Uterus (tissue), 3 donors: ENCODE measurements at regions not wholly inside any gene's neighbourhood (a gene's known extent, or its start where the extent isn't known, plus 50 kb on each side); places are given as distances from the start of the nearest gene placed in this dataset.

Source experiments
- DNase-seq, 2 donors: peaks; one replicate each; pipeline ENCODE4 v3.0.0-alpha.2; 2019 to 2020
- H3K27ac ChIP-seq, 2 donors: fragments of 200-600 bp; sonication (generic); 1 replicate in 1 of 2; 2 replicates in 1 of 2; pipeline ENCODE4 v1.5.1; 2016 to 2018
- H3K27me3 ChIP-seq, 2 donors: fragments of 200-600 bp; sonication (generic); one replicate each; pipeline ENCODE4 v1.5.1; 2018 to 2019; ENCODE audit warnings: control low read depth in 1 of 2
- H3K36me3 ChIP-seq, 2 donors: fragments of 200-600 bp; sonication (generic); one replicate each; pipeline ENCODE4 v1.5.1; 2019; ENCODE audit warnings: control low read depth in 1 of 2
- H3K4me1 ChIP-seq, 2 donors: fragments of 200-600 bp; sonication (generic); one replicate each; pipeline ENCODE4 v1.5.1; 2018 to 2019; ENCODE audit warnings: control low read depth in 1 of 2
- H3K4me3 ChIP-seq, 2 donors: fragments of 200-600 bp; sonication (generic); 1 replicate in 1 of 2; 2 replicates in 1 of 2; pipeline ENCODE4 v1.5.1; 2018 to 2019; ENCODE audit warnings: mild to moderate bottlenecking in 1 of 2
- H3K9me3 ChIP-seq, 2 donors: fragments of 200-600 bp; sonication (generic); one replicate each; pipeline ENCODE4 v1.5.1; 2019; ENCODE audit warnings: control low read depth in 1 of 2
- POLR2A ChIP-seq, 2 donors: fragments of 450-650 bp; IDR thresholded peaks; one replicate each; pipeline ENCODE4 v1.6.1; 2016; ENCODE audit warnings: antibody characterized with exemption in 2 of 2, mild to moderate bottlenecking in 1 of 2, moderate library complexity in 1 of 2
- intact Hi-C: fragments of 100-400 bp; cut with DNase I; formaldehyde crosslinking; loops from one replicate; pipeline ENCODE4 v1.15.1; 2023; ENCODE audit warnings: low total_unique reads
- TF ChIP-seq, protein P1 (sequence below), 4 experiments: fragments of 200-600 bp in 2 of 4; fragments of 450-650 bp in 2 of 4; sonication (generic) in 2 of 4; IDR thresholded peaks; one replicate each; pipeline ENCODE4 v1.5.1; 2016 to 2019; ENCODE audit warnings: antibody characterized with exemption in 4 of 4, mild to moderate bottlenecking in 2 of 4, moderate library complexity in 1 of 4
- donor health status: DM: yes; HTN: yes; CAD: no.

DNA sequence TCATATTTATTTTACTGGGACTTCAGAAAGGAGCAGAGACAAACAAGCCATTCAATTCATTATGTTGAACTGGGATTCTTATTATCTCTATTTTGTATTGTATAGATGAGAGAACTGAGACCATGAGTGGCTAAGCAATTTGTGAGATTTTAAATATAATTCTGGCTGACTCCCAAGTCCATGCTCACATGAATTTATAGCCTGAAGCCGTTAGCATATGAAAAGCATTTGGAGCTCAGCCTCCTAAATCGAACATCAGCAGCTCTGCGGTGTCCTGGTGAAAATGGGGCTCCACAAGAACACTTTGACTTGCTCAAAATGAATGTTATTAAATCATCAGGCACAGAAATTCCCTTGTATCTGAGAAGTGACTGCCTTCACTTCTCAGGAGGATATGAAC, 96.8 kb upstream of the DPT start:
- no peak for DNase-seq
- TF ChIP-seq, protein P1, sequence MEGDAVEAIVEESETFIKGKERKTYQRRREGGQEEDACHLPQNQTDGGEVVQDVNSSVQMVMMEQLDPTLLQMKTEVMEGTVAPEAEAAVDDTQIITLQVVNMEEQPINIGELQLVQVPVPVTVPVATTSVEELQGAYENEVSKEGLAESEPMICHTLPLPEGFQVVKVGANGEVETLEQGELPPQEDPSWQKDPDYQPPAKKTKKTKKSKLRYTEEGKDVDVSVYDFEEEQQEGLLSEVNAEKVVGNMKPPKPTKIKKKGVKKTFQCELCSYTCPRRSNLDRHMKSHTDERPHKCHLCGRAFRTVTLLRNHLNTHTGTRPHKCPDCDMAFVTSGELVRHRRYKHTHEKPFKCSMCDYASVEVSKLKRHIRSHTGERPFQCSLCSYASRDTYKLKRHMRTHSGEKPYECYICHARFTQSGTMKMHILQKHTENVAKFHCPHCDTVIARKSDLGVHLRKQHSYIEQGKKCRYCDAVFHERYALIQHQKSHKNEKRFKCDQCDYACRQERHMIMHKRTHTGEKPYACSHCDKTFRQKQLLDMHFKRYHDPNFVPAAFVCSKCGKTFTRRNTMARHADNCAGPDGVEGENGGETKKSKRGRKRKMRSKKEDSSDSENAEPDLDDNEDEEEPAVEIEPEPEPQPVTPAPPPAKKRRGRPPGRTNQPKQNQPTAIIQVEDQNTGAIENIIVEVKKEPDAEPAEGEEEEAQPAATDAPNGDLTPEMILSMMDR (IDR thresholded peaks at IDR 0.05): no peak
- TF ChIP-seq POLR2A (IDR thresholded peaks at IDR 0.05): no peak
- Histone ChIP-seq H3K27ac (no peak overlapping the region), H3K4me3 (no peak overlapping the region), H3K27me3 (no peaks in the 10 kb centered on the region), H3K4me1 (no peaks in the 10 kb centered on the region), H3K9me3 (no peaks in the 10 kb centered on the region), H3K36me3 (no peaks in the 10 kb centered on the region)
- intact Hi-C loops: no loop called here

DNA sequence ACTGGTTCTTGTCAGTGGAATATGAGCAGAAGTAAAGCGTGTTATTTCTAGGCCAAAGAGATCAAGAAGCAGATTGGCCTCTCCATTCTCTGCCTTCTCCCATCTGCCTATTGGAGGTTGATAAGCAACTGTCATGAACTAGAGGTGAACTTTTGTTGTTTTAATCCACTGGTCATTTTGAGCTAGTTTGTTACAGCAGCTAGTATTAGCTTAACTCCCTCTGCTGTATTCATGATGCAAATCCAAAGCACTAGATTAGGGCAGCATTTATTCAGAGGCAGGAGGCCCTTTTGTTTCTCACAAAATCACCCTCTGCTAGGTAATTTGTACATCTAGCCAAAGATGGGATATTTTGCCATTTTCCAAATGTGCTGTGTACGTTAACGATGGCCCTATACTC, 97.3 kb upstream of the DPT start:
- Histone ChIP-seq H3K36me3 (no peaks in the 10 kb centered on the region), H3K9me3 (no peaks in the 10 kb centered on the region), H3K27me3 (no peaks in the 10 kb centered on the region), H3K27ac (no peak overlapping the region), H3K4me1 (no peaks in the 10 kb centered on the region), H3K4me3 (no peak overlapping the region)
- TF ChIP-seq, protein P1 (IDR thresholded peaks at IDR 0.05): no peak
- no peak for TF ChIP-seq POLR2A (IDR thresholded peaks at IDR 0.05)
- intact Hi-C loops: no loop called here
- DNase-seq: no peak

DNA sequence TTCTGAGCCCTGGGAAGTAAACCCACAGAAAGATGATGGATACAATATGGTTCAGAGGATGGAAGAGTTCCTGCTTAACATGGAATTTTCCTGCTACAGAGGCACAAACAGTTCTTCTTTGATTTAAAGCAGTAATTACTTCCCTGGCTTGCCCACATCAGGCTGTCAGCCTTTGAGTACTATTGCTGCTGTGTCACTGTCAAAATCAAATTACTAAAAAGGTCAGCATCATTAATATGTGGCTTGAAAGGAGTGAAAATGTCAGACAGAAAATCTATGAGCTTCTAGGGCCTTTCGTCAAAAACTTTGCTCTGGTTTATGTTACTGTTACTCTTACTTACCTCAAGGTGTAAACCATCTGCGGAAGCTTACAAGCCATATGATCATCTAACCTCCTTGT, 98.6 kb upstream of the DPT start:
- DNase-seq: peak in 1 of 2 donors; percentile 26
- H3K4me3 ChIP-seq: no peak overlapping the region
- TF ChIP-seq, protein P1 (IDR thresholded peaks at IDR 0.05): no peak
- no peak for TF ChIP-seq POLR2A (IDR thresholded peaks at IDR 0.05)
- no peaks in the 10 kb centered on the region for H3K36me3 ChIP-seq
- H3K27me3 ChIP-seq: no peaks in the 10 kb centered on the region
- H3K27ac ChIP-seq: no peak overlapping the region
- no peaks in the 10 kb centered on the region for H3K9me3 ChIP-seq
- intact Hi-C loops: no loop called here
- no peaks in the 10 kb centered on the region for H3K4me1 ChIP-seq

DNA sequence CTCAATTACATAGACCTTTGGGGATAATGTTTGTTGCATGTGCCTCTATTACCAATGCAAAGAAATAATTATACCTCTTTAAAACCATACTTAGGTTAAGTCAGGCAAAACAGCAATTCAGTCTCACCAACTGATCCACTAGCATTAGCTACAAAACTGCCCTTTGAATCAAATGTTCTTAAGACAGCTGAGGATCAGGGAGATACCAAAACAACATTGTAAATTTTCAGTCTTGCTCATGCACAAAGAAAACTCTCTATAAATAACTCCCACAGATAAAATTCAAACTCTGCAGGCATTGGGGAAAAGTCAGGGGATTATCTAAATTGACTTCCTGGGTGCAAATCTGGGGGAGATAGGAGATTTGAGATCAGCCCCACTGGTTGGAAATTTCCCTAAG, 100.9 kb upstream of the DPT start:
- Histone ChIP-seq H3K27me3 (no peaks in the 10 kb centered on the region), H3K4me3 (no peak overlapping the region), H3K9me3 (no peaks in the 10 kb centered on the region), H3K4me1 (no peaks in the 10 kb centered on the region), H3K36me3 (no peaks in the 10 kb centered on the region), H3K27ac (no peak overlapping the region)
- TF ChIP-seq POLR2A (IDR thresholded peaks at IDR 0.05): no peak
- TF ChIP-seq, protein P1 (IDR thresholded peaks at IDR 0.05): no peak
- no peak for DNase-seq
- intact Hi-C loops: no loop called here

DNA sequence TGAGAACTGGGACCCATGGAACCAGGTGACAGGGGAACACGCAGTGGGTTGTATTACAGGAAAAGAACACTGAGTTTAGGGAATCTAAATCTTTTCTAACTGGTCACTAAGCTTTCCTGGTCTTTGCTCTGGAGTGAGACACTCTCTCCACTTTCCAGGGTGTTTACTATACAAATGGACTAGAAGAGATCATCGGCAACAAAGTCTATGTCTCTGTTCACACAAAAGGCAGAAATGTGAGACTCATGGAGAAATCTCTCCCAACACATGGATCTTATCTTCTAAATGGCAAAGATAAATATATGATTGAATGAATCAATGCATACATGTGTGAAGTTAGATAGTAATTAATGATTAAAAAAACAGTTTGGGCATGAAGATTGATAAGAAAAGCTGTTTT, 101.6 kb upstream of the DPT start:
- no peaks in the 10 kb centered on the region for H3K36me3 ChIP-seq
- TF ChIP-seq, protein P1 (IDR thresholded peaks at IDR 0.05): no peak
- TF ChIP-seq POLR2A (IDR thresholded peaks at IDR 0.05): no peak
- H3K27me3 ChIP-seq: no peaks in the 10 kb centered on the region
- no peaks in the 10 kb centered on the region for H3K4me1 ChIP-seq
- intact Hi-C loops: no loop called here
- no peak overlapping the region for H3K27ac ChIP-seq
- H3K9me3 ChIP-seq: no peaks in the 10 kb centered on the region
- DNase-seq: no peak
- H3K4me3 ChIP-seq: no peak overlapping the region
